CD4-positive, alpha-beta T cell (primary cell): ENCODE measurements at regions not wholly inside any gene's neighbourhood (a gene's known extent, or its start where the extent isn't known, plus 50 kb on each side); places are given as distances from the start of the nearest gene placed in this dataset.
"Not testable (repeated sequence)": the region's sequence is repeated elsewhere in the genome, so short reads cannot be mapped to it uniquely, and the experiment has no call there.

Experiments
- ATAC-seq: fragments of 200-7000 bp; cut with Tn5 transposase; one replicate; pipeline ENCODE4 v1.10.0; 2022; ENCODE audit warnings: mild to moderate bottlenecking; ENCODE audit not compliant: poor library complexity
- CTCF ChIA-PET: fragments of 350-600 bp; sonication (Branson Sonifier 250); formaldehyde crosslinking; loops from one replicate; lab custom pipeline; 2021; ENCODE audit warnings: antibody characterized with exemption, inconsistent platforms; lab: Charles Lee
- POLR2A ChIA-PET: fragments of 350-600 bp; sonication (Branson Sonifier 250); formaldehyde crosslinking; loops from one replicate; lab custom pipeline; 2021; ENCODE audit warnings: antibody characterized with exemption, inconsistent platforms; lab: Charles Lee
- DNase-seq, 14 experiments: peaks; one replicate each; pipeline ENCODE4 v3.0.0-alpha.2; 2013 to 2020; ENCODE audit warnings: mixed read lengths in 2 of 14
- H3K27ac ChIP-seq, 2 donors: one replicate each; pipeline versions ENCODE4 v1.5.1 to v1.7.0; 2013; ENCODE audit warnings: low read length in 2 of 2, low read depth in 1 of 2, mild to moderate bottlenecking in 1 of 2
- H3K27me3 ChIP-seq, 2 experiments: 1 replicate in 1 of 2; 2 replicates in 1 of 2; pipeline versions ENCODE4 v1.6.1 to v1.7.0; 2013; ENCODE audit warnings: low read length in 2 of 2, control low read depth in 1 of 2, mild to moderate bottlenecking in 1 of 2, moderate library complexity in 1 of 2; ENCODE audit not compliant: insufficient read depth in 2 of 2, control insufficient read depth in 1 of 2
- H3K36me3 ChIP-seq: one replicate; pipeline ENCODE4 v1.6.1; 2013; ENCODE audit warnings: low read length, control low read depth; ENCODE audit not compliant: insufficient read depth
- H3K4me1 ChIP-seq: one replicate; pipeline ENCODE4 v1.6.1; 2013; ENCODE audit warnings: low read length, control low read depth; ENCODE audit not compliant: insufficient read depth
- H3K4me3 ChIP-seq: one replicate; pipeline ENCODE4 v1.5.1; 2013; ENCODE audit warnings: mild to moderate bottlenecking, low read length, moderate library complexity
- H3K9me3 ChIP-seq, 2 experiments: 1 replicate in 1 of 2; 2 replicates in 1 of 2; pipeline versions ENCODE4 v1.6.1 to v1.7.0; 2013; ENCODE audit warnings: low read length in 2 of 2, mild to moderate bottlenecking in 2 of 2, control low read depth in 1 of 2, moderate library complexity in 1 of 2; ENCODE audit not compliant: control insufficient read depth in 1 of 2, insufficient read depth in 1 of 2
- H3K27ac Mint-ChIP-seq: one replicate; pipeline ENCODE4 v1.8.0; 2020; ENCODE audit warnings: mixed read lengths
- H3K27me3 Mint-ChIP-seq: one replicate; pipeline ENCODE4 v1.8.0; 2021; ENCODE audit warnings: mixed read lengths
- H3K36me3 Mint-ChIP-seq: one replicate; pipeline ENCODE4 v1.8.0; 2021; ENCODE audit warnings: low read depth, mixed read lengths
- H3K4me1 Mint-ChIP-seq: one replicate; pipeline ENCODE4 v1.8.0; 2021; ENCODE audit warnings: low read depth, mixed read lengths
- H3K4me3 Mint-ChIP-seq: one replicate; pipeline ENCODE4 v1.8.0; 2020; ENCODE audit warnings: mild to moderate bottlenecking, mixed read lengths
- H3K9me3 Mint-ChIP-seq: one replicate; pipeline ENCODE4 v1.8.0; 2020; ENCODE audit warnings: mixed read lengths
- intact Hi-C, 2 experiments: fragments of 100-400 bp; cut with DNase I in 1 of 2; cut with micrococcal nuclease in 1 of 2; formaldehyde crosslinking; loops; one replicate each; pipeline versions ENCODE4 v1.15.1 to v1.9.0; 2023 to 2025; cut with DNase I, micrococcal nuclease

- intact Hi-C loops, H3K4me1 ChIP-seq, POLR2A ChIA-PET, H3K36me3 ChIP-seq, ATAC-seq, H3K4me3 ChIP-seq, H3K9me3 Mint-ChIP-seq, CTCF ChIA-PET, H3K36me3 Mint-ChIP-seq, H3K27ac ChIP-seq, H3K9me3 ChIP-seq, DNase-seq, H3K27me3 Mint-ChIP-seq, H3K4me1 Mint-ChIP-seq, H3K4me3 Mint-ChIP-seq, H3K27me3 ChIP-seq, H3K27ac Mint-ChIP-seq: not testable (repeated sequence)
These were observed 88.7 kb upstream of the ADORA2B start for GRCh38 chr17:15856191-15856590.

GRCh38 chr17:15856745-15857144, 88.2 kb upstream of the ADORA2B start:
- H3K27ac Mint-ChIP-seq, H3K4me1 Mint-ChIP-seq, CTCF ChIA-PET, DNase-seq, H3K4me3 ChIP-seq, H3K27me3 Mint-ChIP-seq, H3K9me3 ChIP-seq, H3K36me3 Mint-ChIP-seq, H3K4me3 Mint-ChIP-seq, ATAC-seq, H3K27ac ChIP-seq, H3K4me1 ChIP-seq, H3K27me3 ChIP-seq, H3K36me3 ChIP-seq, intact Hi-C loops, POLR2A ChIA-PET, H3K9me3 Mint-ChIP-seq: not testable (repeated sequence)

GRCh38 chr17:15858082-15858481, 86.8 kb upstream of the ADORA2B start:
- H3K9me3 ChIP-seq, CTCF ChIA-PET, H3K9me3 Mint-ChIP-seq, ATAC-seq, H3K4me3 Mint-ChIP-seq, H3K27ac ChIP-seq, H3K27me3 ChIP-seq, H3K4me1 Mint-ChIP-seq, H3K27me3 Mint-ChIP-seq, H3K36me3 ChIP-seq, POLR2A ChIA-PET, H3K36me3 Mint-ChIP-seq, DNase-seq, intact Hi-C loops, H3K27ac Mint-ChIP-seq, H3K4me3 ChIP-seq, H3K4me1 ChIP-seq: not testable (repeated sequence)

- H3K27ac ChIP-seq, H3K4me3 Mint-ChIP-seq, H3K9me3 Mint-ChIP-seq, H3K4me1 Mint-ChIP-seq, POLR2A ChIA-PET, H3K4me1 ChIP-seq, CTCF ChIA-PET, intact Hi-C loops, H3K27me3 Mint-ChIP-seq, H3K36me3 ChIP-seq, H3K4me3 ChIP-seq, H3K27me3 ChIP-seq, H3K27ac Mint-ChIP-seq, DNase-seq, H3K36me3 Mint-ChIP-seq, H3K9me3 ChIP-seq, ATAC-seq: not testable (repeated sequence)
These were observed 84.2 kb upstream of the ADORA2B start for GRCh38 chr17:15860774-15861173.

GRCh38 chr17:15864061-15864460, 80.9 kb upstream of the ADORA2B start:
- H3K27me3 Mint-ChIP-seq, CTCF ChIA-PET, DNase-seq, H3K9me3 ChIP-seq, H3K4me3 ChIP-seq, intact Hi-C loops, ATAC-seq, POLR2A ChIA-PET, H3K27me3 ChIP-seq, H3K36me3 ChIP-seq, H3K27ac Mint-ChIP-seq, H3K27ac ChIP-seq, H3K9me3 Mint-ChIP-seq, H3K4me1 Mint-ChIP-seq, H3K4me1 ChIP-seq, H3K36me3 Mint-ChIP-seq, H3K4me3 Mint-ChIP-seq: not testable (repeated sequence)

- H3K27me3 Mint-ChIP-seq, H3K4me1 ChIP-seq, DNase-seq, H3K27ac ChIP-seq, H3K36me3 Mint-ChIP-seq, intact Hi-C loops, H3K4me3 ChIP-seq, H3K4me1 Mint-ChIP-seq, H3K27ac Mint-ChIP-seq, H3K36me3 ChIP-seq, H3K4me3 Mint-ChIP-seq, CTCF ChIA-PET, H3K27me3 ChIP-seq, POLR2A ChIA-PET, H3K9me3 Mint-ChIP-seq, ATAC-seq, H3K9me3 ChIP-seq: not testable (repeated sequence)
These were observed 80.5 kb upstream of the ADORA2B start for GRCh38 chr17:15864472-15864871.

- H3K4me1 Mint-ChIP-seq, H3K27me3 Mint-ChIP-seq, POLR2A ChIA-PET, H3K4me3 Mint-ChIP-seq, H3K4me3 ChIP-seq, ATAC-seq, H3K27ac ChIP-seq, H3K36me3 Mint-ChIP-seq, intact Hi-C loops, H3K9me3 Mint-ChIP-seq, H3K27ac Mint-ChIP-seq, H3K36me3 ChIP-seq, H3K27me3 ChIP-seq, H3K4me1 ChIP-seq, CTCF ChIA-PET, DNase-seq, H3K9me3 ChIP-seq: not testable (repeated sequence)
These were observed 78.9 kb upstream of the ADORA2B start for GRCh38 chr17:15866015-15866414.
